ENCODE measurements at regions not wholly inside any gene's neighbourhood (a gene's known extent, or its start where the extent isn't known, plus 50 kb on each side); places are given as distances from the start of the nearest gene placed in this dataset.

- no peak for DNase-seq (ENCODE audit: low spot score)
- no peak for FAIRE-seq
Observed at GRCh38 chrX:68930542-68931317, 101.9 kb downstream of the EFNB1 start.

GRCh38 chrX:68929332-68930150, 100.7 kb downstream of the EFNB1 start:
- no peak for FAIRE-seq

DNA sequence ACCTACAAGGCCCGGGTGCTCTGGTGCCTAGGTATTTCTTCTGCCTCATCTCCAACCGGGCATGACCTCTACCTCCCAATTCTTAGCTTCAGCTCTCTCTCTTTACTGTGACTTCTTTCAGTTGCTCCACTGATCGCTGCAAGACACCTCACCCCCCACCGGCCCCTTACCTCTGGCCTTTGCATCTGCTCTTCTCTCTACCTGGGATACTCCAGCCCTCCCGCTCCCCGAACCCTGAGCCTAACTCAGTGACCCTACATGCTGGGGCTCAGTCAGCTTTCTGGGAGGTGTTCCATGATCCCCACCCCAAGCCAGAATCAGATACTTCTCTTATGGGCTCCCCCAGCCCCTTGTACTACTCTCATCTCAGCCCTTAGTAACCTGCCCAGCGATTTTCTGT, 99.6 kb downstream of the EFNB1 start:
- FAIRE-seq (no peak), DNase-seq (ENCODE audit: low spot score) (no peak)

More at GRCh38 chrX:68929332-68930150, 100.7 kb downstream of the EFNB1 start:
- DNase-seq (ENCODE audit: low spot score), result peak; percentile 10

GRCh38 chrX:68927178-68927577, 98.4 kb downstream of the EFNB1 start:
- FAIRE-seq, result no peak
- no peak for DNase-seq (ENCODE audit: low spot score)

- FAIRE-seq (no peak), DNase-seq (ENCODE audit: low spot score) (no peak)
Observed at GRCh38 chrX:68923147-68923546, 94.3 kb downstream of the EFNB1 start.

GRCh38 chrX:68922013-68922412, 93.2 kb downstream of the EFNB1 start:
- no peak for DNase-seq (ENCODE audit: low spot score)
- FAIRE-seq, result no peak

GRCh38 chrX:68920561-68920960, 91.7 kb downstream of the EFNB1 start:
- FAIRE-seq (no peak), DNase-seq (ENCODE audit: low spot score) (no peak)

GRCh38 chrX:68919707-68920106, 90.9 kb downstream of the EFNB1 start:
- no peak for DNase-seq (ENCODE audit: low spot score)
- no peak for FAIRE-seq

DNA sequence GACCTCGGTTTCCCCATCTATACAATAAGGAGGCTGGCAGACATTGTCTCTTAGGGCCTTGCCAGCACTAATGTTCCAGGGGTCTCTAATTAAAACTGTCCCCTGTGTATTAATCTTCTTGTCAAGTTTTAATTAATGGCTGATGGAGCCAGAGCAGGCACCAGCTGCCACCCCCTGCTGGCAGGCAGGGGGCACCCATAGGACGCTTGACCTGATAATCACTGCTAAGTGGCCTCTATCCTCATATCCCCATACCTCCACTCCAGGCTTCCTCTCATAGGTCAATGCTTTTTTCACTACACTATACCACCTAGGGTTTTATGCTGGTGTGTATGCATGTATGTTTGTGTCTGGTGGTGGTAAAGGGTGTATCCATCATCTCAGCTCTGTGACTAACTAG, 89.4 kb downstream of the EFNB1 start:
- DNase-seq (ENCODE audit: low spot score), result no peak
- FAIRE-seq, result no peak

DNA sequence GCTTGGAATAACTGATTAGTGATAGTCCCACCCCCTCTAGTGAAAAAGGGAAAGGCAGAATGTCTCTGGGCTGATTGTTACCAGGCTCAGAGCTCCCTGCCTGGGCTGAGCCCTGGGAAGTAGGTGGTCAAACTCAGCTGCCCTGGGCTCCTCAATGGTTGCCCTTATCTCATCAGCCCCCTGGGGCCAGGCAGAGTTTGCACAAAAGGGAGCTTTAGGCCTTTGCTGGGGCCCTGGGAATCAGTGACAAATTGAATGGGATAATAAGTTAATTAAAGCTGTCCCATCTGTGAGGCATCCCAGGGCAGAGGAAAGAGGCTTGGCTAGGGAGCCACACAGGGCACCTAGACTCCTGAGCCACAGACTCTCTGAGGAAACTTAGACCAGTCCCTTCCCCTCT, 89.0 kb downstream of the EFNB1 start:
- DNase-seq (ENCODE audit: low spot score), result no peak
- no peak for FAIRE-seq

- FAIRE-seq, result no peak
- DNase-seq (ENCODE audit: low spot score), result no peak
Observed at GRCh38 chrX:68916891-68917290, 88.1 kb downstream of the EFNB1 start.

DNA sequence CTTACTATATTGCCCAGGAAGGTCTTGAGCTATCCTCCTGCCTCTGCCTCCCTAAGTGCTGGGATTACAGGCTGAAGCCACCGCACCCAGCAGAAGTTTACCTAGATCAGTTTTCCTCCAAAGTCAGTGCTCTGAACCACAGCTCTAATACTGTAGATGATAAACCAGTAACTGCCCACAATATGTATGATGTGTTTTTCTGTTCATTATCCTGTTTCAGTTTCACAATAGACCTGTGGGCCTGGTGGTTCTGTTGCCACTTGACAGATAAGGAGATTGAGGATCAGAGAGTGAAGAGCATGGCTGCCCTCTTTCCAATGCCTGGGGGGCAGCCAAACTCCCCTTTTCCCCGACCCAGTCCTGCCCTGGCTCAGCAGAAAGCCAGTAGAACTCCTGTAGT, 87.0 kb downstream of the EFNB1 start:
- DNase-seq (ENCODE audit: low spot score), result no peak
- FAIRE-seq, result no peak

DNA sequence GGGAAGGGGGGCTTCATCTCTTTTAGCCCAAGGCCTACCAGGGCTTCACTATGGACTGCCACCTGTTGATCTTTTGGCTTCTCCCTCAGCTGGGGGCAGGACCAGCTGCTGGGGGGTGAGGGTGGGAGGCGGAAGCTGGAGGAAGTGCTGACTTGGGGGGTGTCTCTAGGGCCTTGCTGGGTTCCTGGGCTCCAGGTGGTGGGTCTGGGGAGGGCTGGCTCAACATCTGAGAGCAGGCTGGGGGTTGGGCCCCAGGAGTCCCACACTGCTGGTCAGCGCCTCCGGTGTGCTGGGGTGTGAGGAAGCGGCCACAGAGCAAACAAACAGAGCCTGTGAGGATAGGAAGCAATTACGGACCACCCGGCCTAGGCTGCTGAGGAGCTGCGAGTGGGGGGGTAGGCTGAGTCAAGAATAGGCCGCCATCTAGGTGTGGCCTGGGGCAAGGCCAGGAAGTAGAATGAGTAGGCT, 85.7 kb downstream of the EFNB1 start:
- no peak for DNase-seq (ENCODE audit: low spot score)
- no peak for FAIRE-seq

DNA sequence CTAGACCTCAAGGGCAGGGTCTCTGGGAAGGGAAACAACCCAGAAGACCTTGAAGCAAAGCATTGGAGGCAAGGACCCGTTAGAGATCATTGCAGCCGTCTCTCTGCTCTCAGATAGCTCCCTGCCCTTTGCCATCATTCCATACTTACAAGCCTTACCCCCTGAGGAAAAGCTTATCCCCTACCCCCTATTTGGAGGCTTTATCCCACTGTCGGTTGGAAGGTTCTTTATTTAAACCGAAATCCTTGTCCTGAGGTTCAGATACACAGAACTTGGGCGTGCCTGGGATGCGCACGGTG, 84.4 kb downstream of the EFNB1 start:
- FAIRE-seq (no peak), DNase-seq (ENCODE audit: low spot score) (no peak)

GRCh38 chrX:68912113-68912512, 83.3 kb downstream of the EFNB1 start:
- FAIRE-seq (no peak), DNase-seq (ENCODE audit: low spot score) (no peak)

DNA sequence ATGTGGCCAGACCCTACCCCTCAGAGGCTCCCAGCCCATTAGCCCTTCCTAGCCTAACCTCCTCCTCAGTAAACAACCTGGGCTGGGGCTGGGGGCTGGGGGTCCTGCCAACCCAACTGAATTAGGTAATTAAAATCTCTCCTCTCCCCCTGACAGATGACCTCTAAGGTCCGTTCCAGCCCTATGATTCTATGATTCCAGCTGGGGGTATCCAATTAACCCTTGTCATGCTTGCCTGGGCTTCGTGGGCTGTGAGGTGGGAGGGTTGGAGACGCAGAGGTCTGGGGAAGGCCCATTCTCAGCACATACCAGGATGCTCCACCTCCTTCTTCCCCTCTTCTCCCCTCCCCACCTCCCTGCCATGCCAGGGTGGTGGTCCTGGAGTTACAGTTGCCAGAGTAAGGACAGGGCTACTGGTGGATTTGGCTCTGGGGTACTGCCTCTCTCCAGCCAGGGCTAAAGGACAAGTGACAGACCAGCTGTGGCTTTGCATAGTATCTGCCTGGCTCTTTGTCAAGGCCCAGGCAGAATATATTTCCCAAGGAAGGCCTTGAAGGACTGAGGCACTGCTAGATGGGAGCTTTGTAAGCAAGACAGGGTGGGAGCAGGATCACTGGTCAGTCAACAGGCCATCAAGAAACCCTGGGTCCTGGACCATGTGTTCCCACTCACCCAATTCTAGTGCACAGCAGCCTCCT, 82.1 kb downstream of the EFNB1 start:
- DNase-seq (ENCODE audit: low spot score) (no peak), FAIRE-seq (no peak)

- no peak for FAIRE-seq
- no peak for DNase-seq (ENCODE audit: low spot score)
Observed at GRCh38 chrX:68909945-68910344, 81.1 kb downstream of the EFNB1 start.

DNA sequence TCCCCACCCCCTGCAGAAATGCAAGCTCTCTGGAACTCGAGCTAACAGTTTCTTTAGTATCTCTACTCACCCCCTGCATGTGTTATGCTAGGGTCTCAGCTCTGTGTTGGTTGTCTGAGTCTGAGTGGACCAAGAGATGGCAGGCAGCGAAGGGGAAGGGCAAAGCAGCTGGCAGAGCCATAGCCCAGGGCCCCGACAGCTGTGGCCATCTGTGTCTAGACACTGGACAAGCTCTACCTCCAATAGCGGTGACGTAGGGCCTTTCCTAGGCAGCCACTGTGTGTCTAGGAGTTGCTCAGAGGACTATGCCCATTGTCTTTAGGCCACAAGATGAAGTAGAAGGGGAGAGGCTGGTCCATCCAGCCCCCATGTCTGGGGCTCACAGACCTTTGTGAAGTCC, 79.2 kb downstream of the EFNB1 start:
- FAIRE-seq (no peak), DNase-seq (ENCODE audit: low spot score) (no peak)

DNA sequence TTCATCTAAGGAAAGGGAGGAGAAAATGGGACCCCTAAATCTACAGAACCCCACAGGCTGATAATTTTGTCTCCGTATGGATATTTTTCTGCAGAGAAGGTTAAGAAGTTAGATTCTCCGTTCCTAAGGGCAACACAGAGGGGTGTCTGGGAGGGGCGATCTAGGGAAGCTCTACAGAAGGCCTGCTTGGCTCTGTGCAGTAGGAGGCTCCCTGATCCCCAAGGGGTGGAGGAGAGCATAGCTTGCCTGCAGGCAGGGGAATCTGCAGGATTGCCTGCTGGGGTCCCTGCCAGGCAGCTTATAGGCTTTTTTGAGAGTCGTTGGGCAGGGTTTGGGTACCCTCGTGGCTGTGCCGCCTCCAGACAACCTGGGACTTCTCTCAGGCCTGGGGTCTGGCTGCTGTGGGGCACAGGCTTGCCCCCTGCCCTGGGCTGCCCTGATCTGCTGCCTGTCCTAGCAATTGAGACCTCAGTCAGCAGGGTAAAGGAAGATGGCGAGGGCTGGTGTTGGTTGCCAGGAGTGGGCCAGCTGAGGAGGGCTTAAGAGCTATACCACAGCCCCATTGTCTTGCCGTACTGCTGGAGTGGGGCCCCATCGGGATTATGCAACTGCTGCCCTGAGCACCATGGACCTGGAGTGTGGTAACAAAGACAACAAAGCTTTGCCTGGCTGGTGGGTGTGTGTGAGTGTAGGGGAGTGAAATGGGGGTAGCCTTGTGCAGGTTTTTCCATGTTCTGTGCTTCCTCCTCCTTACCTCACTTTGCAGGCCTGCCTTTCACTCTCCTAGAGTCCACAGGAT, 74.1 kb downstream of the EFNB1 start:
- DNase-seq (ENCODE audit: low spot score) (no peak), FAIRE-seq (no peak)

GRCh38 chrX:68901519-68901918, 72.7 kb downstream of the EFNB1 start:
- DNase-seq (ENCODE audit: low spot score) (no peak), FAIRE-seq (no peak)

- DNase-seq (ENCODE audit: low spot score) (no peak), FAIRE-seq (no peak)
Observed at GRCh38 chrX:68898598-68898997, 69.8 kb downstream of the EFNB1 start.

Data from RCC 7860 (cell line).